Glomerular visceral epithelial cell (primary cell): ENCODE measurements at regions not wholly inside any gene's neighbourhood (a gene's known extent, or its start where the extent isn't known, plus 50 kb on each side); places are given as distances from the start of the nearest gene placed in this dataset.
"Not testable (repeated sequence)": the region's sequence is repeated elsewhere in the genome, so short reads cannot be mapped to it uniquely, and the experiment has no call there.

ENCODE experiments used
- DNase-seq: peaks from one replicate; pipeline ENCODE4 v3.0.0-alpha.2; 2016; ENCODE audit errors: extremely low spot score

- DNase-seq, result no peak
Observed at GRCh38 chr6:21771626-21772320, 178.2 kb downstream of the SOX4 start.

DNA sequence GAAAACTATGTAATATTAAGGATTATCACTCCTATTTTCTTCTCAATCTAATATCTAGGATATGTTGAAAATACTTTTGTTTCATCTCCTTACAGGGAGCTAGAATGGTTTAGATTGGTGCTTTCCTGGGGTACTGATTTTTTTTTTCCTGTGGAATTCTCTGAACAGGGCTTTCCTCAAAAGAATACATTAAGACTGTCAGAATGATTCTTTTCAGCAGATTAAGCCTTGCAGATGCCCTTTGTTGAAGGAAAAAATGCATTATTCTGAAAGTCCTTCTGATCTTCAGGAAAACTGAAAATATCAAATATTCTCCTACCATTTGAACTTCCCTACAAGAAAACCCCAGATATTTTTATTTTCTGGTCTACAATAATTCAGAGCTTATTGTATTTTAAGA lies 178.9 kb downstream of the SOX4 start:
- no peak for DNase-seq

DNA sequence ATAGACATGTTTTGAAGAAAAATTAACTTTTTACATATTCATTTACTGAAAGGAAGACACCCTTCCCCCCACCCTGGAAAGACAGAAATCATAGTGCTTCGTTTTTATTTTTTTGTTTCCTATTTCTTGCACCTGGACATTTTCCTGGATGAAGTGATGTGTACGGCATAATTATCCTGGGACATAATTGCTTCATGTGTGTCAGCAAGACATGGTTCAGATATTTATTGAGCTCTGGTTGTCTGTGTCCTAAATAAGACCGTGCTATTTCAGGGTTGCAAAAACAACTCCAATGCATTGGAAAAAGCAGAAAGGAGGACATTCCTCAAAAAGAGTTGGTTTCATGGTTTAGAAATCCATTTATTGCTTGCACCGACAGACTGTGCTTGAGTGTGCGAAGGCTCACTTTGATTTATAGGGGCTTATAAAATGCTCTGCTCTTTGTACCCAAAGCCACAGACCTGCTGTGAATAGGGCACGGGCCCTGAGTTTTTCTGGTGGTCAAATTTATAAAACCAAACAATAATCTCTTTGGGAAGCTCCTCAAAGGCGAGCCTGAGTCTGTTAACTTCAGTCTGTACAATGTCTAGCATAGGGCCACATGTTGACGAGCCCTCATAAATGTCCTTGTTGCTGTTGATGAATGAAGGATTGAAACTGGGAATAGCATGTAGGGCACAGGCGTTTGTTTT lies 179.5 kb downstream of the SOX4 start:
- no peak for DNase-seq

DNA sequence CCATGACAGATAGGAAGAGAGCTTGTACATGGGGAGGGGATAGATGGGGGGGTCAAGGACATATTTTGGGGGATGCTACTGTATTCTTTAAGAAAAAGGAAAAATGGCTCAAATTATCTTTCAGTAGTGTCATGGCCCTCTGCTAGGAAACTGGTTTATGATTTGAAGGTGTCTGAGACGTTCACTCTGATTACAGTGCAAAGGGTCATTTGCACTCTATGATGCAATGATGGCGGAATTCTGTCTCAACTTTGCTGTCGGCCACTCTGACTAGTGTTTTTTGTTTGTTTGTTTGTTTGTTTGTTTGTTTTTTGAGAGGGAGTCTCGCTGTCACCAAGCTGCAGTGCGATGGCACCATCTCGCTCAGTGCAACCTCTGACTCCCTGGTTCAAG lies 180.0 kb downstream of the SOX4 start:
- DNase-seq, result no peak

GRCh38 chr6:21777846-21778245 lies 184.3 kb downstream of the SOX4 start:
- no peak for DNase-seq

DNA sequence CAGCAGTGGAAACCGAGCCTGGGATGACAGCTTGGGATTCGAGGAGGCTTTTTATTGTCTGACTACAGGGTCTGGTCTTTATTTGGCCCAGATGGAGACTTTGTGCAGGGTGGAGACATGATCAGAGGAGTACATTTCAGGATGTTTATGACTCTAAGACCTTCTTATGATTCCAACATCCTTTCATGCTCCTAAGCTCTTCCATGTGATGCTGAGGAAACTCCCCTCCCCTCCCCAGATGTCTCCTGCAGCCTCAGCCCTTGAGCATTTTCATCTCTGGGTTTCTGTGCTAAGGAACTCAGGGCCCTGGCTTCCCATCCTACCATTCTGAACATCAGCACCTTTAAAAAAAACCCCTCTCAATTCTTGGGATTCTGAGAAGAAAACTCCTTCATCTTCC lies 186.6 kb downstream of the SOX4 start:
- DNase-seq, result no peak

DNA sequence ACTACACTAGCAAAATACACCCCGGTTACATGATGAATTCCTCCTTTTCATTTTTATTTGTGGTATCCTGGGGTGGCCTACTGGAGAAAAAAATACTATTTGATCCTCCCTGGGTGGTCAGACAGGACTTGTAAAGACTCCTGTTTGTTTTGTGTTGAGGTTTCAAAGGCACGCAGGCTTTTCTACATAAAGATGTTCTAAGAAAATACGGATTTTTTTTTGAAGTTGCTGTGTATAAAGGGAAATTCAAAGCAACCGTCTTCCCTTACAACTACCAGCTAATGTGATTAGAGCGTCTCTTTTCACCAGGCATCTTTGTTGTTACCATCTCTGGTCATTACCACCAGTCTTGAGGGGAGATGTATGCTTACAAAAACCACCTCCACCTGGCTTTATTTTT lies 187.1 kb downstream of the SOX4 start:
- DNase-seq, result no peak

GRCh38 chr6:21781128-21781527 lies 187.6 kb downstream of the SOX4 start:
- no peak for DNase-seq

DNA sequence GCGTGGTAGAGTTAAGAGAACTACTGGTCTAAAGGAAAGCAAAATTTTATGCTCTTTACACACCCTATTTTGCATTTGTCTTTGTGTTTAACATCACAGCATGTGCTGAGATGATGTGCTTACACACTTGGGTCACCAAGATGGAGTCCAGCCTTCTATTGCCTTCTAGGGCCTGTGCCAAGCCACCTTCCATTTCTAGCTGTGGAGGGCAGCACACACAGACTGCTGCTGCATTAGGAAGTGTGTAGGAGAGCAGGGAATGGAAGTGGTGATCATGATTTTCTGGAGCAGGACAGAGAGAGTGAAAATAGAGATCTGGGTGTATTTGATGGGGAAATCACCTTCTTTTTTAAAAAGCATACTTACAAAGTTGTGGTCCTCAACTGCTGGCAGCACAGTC lies 191.6 kb downstream of the SOX4 start:
- DNase-seq, result no peak

GRCh38 chr6:21791056-21791455 lies 197.5 kb downstream of the SOX4 start:
- DNase-seq, result no peak

DNA sequence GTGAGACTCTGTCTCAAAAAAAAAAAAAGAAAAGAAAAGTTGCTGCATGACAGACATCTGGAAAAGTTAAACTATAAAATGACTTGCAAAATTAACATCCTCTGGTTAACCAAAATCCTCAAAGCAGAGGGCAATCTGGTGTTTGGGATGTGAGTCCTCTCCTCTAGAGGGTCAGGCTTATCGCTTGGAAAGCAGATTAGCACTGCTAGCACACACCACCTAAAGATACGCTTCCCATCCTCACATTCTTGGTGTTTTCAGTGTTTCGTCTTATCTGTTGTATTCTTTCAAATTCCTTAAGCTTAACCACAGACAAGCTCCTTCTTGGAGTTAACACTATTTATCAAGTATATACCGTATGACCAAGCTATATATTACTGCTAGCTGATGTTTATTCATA lies 198.0 kb downstream of the SOX4 start:
- no peak for DNase-seq

GRCh38 chr6:21792177-21792576 lies 198.6 kb downstream of the SOX4 start:
- no peak for DNase-seq

- DNase-seq, result not testable (repeated sequence)
Observed at GRCh38 chr6:21796979-21797378, 203.4 kb downstream of the SOX4 start.

GRCh38 chr6:21798468-21798867 lies 204.9 kb downstream of the SOX4 start:
- no peak for DNase-seq

DNA sequence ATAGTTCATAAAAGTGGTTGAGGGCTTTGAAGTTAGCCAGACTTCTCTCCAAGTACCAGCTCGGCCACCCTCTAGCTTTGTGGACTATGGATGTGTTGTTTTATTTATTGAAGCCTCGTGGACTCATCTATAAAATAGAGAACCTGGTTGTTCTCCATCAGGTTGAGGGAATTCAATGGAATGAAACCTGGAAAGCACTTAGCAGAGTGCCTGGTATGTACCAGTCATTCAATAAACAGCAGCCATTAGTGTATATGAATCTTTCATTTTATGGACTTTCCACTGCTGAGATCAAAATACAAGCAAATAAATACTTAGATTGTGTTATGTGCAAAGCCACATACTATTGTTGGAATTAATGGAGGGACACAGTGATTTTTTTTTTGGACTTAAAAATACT lies 206.8 kb downstream of the SOX4 start:
- no peak for DNase-seq

GRCh38 chr6:21800948-21801438 lies 207.4 kb downstream of the SOX4 start:
- no peak for DNase-seq

- DNase-seq, result no peak
Observed at GRCh38 chr6:21801446-21802174, 208.1 kb downstream of the SOX4 start.

DNA sequence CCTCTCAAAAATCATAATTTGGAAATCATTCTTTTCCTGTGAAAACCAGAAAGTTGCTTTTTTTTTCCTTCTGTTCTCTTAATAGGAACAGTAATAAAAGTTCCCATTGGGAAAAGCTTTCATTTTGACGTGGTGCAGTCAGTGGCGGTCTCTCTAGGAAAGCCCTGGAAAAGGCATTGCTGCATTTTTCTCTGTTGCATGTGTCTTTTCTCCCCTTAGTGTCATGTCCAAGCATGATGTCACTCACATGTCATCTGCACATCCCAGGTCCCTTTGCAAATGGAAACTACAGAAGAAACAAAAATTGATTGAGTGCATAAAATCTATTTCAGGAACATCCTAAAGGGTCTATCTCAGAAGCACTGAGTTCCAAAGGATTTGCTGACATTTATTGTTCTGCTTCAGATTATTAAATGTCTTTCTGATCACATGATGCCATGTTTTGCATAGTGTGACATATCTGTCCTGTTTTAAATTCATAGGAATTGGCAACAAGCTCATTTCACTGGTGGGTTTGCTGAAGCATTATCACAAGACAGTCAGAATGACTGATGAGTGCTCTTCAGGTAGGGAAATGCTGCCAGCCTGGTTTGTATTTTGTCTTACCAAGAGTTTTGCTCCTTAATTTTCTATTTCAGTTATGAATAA lies 208.7 kb downstream of the SOX4 start:
- DNase-seq, result no peak

- DNase-seq, result no peak
Observed at GRCh38 chr6:21804941-21805610, 211.5 kb downstream of the SOX4 start.

- DNase-seq, result no peak
Observed at GRCh38 chr6:21807299-21808044, 213.9 kb downstream of the SOX4 start.

- peak; percentile 72 for DNase-seq
Observed at GRCh38 chr6:21808045-21808470, 214.5 kb downstream of the SOX4 start.
